PC-9 (cell line): ENCODE measurements at regions not wholly inside any gene's neighbourhood (a gene's known extent, or its start where the extent isn't known, plus 50 kb on each side); places are given as distances from the start of the nearest gene placed in this dataset.

Experiments used
- EZH2 ChIP-seq: fragments of 200-600 bp; sonication (generic); IDR thresholded peaks from 2 replicates; pipeline ENCODE4 v1.8.0; 2017; ENCODE audit warnings: antibody characterized with exemption, low read depth
- TF ChIP-seq, protein P1 (sequence below): fragments of 200-600 bp; sonication (generic); conservative IDR thresholded peaks from 2 replicates; pipeline ENCODE4 v1.6.1; 2017; ENCODE audit warnings: mixed run types, antibody characterized with exemption, mild to moderate bottlenecking, moderate library complexity

DNA sequence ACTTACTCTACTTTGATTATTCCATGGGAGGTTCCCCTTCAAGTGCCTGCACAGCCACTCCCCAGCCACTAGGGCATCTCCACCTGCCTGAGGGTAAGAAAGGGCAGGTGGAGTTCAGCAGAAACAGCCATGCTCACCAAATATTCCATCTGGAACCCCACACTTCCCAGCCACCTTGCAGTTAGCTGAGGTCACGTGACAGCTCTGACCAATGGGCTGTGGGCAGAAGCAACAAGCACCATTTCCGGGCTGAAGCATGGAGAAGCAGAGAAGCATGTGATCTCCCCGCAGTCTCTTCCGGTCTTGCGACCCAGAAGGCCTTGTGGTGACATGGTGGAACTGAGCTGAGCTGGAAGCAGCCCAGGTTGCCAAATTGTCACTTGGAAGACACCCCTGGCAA is 108.6 kb downstream of the CCT6B start:
- TF ChIP-seq, protein P1, sequence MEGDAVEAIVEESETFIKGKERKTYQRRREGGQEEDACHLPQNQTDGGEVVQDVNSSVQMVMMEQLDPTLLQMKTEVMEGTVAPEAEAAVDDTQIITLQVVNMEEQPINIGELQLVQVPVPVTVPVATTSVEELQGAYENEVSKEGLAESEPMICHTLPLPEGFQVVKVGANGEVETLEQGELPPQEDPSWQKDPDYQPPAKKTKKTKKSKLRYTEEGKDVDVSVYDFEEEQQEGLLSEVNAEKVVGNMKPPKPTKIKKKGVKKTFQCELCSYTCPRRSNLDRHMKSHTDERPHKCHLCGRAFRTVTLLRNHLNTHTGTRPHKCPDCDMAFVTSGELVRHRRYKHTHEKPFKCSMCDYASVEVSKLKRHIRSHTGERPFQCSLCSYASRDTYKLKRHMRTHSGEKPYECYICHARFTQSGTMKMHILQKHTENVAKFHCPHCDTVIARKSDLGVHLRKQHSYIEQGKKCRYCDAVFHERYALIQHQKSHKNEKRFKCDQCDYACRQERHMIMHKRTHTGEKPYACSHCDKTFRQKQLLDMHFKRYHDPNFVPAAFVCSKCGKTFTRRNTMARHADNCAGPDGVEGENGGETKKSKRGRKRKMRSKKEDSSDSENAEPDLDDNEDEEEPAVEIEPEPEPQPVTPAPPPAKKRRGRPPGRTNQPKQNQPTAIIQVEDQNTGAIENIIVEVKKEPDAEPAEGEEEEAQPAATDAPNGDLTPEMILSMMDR: no peak
- no peak for TF ChIP-seq EZH2
